NCI-H128 (cell line): ENCODE measurements at regions not wholly inside any gene's neighbourhood (a gene's known extent, or its start where the extent isn't known, plus 50 kb on each side); places are given as distances from the start of the nearest gene placed in this dataset.
"Not testable (repeated sequence)": the region's sequence is repeated elsewhere in the genome, so short reads cannot be mapped to it uniquely, and the experiment has no call there.

Source experiments
- DNase-seq: peaks from one replicate; lab custom pipeline; 2025; ENCODE audit not compliant: unreplicated experiment; lab: John Stamatoyannopoulos, UW

DNA sequence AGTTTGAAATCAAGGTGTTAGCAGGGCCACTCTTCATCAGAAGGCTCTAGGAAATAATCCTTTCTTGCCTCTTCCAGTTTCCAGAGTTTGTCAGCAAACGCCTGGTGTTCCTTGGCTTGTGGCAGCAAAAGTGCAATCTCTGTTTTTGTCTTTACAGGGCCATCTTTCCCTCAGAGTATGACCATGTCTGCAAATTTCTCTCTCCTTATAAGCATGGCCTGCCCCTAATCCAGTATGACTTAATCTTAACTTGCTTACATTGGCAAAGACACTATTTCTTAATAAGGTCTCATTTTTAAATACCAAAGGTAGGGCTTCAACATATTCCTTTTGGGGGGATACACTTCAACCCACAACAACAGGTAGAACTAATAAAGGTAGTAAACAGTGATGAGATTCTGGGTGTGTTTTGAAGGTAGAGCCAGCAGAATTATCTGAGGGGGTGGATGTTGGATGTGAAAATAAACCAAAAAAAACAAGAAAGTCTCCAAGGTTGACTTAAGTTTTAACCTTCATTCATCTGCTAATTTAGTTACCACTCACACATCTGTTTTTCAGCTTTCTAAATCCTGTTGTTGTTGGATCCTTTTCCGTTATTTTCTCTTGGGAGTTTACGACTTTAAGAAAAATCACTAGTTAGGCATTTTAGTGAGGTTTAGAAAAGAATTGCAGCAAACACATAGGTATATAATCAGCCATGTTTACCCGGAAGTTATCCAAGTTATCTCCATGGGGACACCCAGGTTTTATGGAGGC lies 234.4 kb upstream of the FIGN start:
- DNase-seq, result no peak

GRCh38 chr2:163964278-163964677 lies 228.5 kb upstream of the FIGN start:
- DNase-seq, result not testable (repeated sequence)

GRCh38 chr2:163953390-163953907 lies 217.6 kb upstream of the FIGN start:
- no peak for DNase-seq

GRCh38 chr2:163951312-163951711 lies 215.5 kb upstream of the FIGN start:
- DNase-seq, result no peak

DNA sequence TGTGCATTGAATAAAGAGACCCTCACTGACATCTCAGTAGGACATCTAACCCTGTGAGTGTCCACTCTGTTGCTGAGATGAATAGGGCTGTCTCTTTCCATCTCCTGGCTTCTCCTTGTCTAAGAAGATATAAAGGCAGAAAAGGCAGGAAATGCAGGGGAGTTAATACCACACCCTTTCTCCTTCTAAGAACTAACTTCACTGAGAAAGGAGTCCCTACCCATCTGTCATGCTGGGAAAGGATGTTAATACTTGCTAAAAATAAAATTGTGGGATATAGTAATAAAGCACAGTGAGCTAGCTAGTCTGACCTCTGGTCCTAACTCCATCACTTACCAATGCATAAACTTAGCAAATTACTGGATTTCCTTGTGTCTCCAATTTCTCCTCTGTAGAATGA lies 213.9 kb upstream of the FIGN start:
- no peak for DNase-seq

DNA sequence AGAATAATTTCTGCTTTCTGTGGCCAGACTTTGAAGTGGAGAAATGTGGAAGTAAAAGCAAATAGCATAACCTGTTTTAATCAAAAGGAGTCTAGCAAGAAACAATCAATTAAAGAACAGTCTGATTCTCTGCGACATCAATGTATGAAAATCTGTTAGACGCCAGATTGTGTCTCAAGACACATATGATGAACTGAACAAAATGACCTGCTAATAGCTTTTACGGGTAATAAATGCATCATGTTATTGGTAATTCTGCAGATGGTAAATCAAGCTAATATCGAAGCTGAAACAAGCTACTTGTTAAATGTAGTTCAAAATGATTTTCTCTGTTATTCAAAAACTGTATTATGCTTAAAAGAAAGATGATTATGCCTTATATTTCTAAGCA lies 208.5 kb upstream of the FIGN start:
- DNase-seq, result no peak

GRCh38 chr2:163943403-163944346 lies 207.9 kb upstream of the FIGN start:
- DNase-seq, result no peak

GRCh38 chr2:163934131-163934530 lies 198.3 kb upstream of the FIGN start:
- no peak for DNase-seq

GRCh38 chr2:163919717-163920116 lies 183.9 kb upstream of the FIGN start:
- DNase-seq, result no peak

DNA sequence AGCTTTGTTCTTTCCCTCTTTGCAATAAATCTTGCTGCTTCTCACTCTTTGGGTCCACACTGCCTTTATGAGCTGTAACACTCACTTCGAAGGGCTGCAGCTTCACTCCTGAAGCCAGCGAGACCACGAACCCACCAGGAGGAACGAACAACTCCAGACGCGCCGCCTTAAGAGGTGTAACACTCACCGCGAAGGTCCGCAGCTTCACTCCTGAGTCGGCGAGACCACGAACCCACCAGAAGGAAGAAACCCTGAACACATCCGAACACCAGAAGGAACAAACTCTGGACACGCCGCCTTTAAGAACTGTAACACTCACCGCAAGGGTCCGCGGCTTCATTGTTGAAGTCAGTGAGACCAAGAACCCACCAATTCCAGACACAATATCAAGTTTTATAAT lies 178.7 kb upstream of the FIGN start:
- not testable (repeated sequence) for DNase-seq

GRCh38 chr2:163913532-163913944 lies 177.7 kb upstream of the FIGN start:
- not testable (repeated sequence) for DNase-seq

DNA sequence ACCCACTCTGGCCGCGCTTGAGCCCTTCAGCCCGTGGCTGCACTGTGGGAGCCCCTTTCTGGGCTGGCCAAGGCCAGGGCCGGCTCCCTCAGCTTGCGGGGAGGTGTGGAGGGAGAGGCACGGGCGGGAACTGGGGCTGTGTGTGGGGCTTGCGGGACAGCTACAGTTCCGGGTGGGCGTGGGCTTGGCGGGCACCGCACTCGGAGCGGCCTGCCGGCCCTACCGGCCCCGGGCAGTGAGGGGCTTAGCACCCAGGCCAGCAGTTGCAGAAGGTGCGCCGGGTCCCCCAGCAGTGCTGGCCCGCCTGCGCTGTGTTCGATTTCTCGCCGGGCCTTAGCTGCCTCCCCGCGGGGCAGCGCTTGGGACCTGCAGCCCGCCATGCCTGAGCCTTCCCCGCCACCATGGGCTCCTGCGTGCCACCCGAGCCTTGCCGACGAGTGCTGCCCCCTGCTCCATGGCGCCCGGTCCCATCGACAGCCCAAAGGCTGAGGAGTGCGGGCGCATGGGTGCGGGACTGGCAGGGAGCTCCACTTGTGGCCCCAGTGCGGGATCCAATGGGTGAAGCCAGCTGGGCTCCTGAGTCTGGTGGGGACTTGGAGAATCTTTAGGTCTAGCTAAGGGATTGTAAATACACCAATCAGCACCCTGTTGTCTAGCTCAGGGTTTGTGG lies 173.7 kb upstream of the FIGN start:
- no peak for DNase-seq

DNA sequence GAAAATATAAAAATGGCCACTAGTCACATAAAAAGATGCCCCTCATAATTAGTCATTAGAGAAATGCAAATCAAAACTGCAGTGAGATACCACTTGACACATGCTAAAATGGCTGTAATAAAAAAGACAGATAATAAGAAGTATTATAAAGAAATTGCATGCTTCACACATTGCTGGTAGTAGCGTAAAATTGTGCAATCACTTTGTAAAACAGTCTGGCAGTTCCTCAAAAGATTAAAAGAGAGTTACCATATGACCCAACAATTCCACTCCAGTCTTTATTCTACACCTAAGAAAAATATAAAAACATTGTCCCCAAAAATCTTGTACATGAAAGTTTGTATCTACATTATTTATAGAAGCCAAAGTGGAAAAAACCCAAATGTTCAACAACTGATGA lies 170.6 kb upstream of the FIGN start:
- no peak for DNase-seq

- DNase-seq, result no peak
These were observed 162.0 kb upstream of the FIGN start for GRCh38 chr2:163897799-163898198.

- DNase-seq, result not testable (repeated sequence)
These were observed 157.6 kb upstream of the FIGN start for GRCh38 chr2:163893444-163893843.

- DNase-seq, result no peak
These were observed 152.8 kb upstream of the FIGN start for GRCh38 chr2:163888591-163888990.

- DNase-seq, result no peak
These were observed 151.4 kb upstream of the FIGN start for GRCh38 chr2:163887182-163887581.

GRCh38 chr2:163884416-163884815 lies 148.6 kb upstream of the FIGN start:
- no peak for DNase-seq

- no peak for DNase-seq
These were observed 142.9 kb upstream of the FIGN start for GRCh38 chr2:163878718-163879117.

DNA sequence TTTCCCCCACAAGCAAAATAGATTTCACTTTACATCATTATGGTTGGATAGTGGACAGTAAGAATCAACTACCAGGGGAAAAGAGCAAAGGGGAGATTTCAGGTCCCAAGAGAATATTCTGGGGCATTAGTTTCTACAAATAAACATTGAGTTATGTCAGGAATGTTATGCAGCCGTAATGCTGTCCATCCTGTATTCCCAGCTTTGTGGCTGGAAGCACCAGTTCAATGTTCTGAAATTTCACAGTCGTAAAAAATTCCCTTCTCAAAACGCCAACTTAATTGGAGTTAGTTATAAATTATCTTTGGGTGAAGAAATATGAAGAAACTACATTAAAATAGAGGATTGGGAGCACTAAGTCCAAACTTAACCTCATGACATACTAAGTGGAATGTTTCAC lies 141.5 kb upstream of the FIGN start:
- no peak for DNase-seq

- DNase-seq, result no peak
These were observed 127.3 kb upstream of the FIGN start for GRCh38 chr2:163863073-163863472.
